GM18499 (cell line): ENCODE measurements at regions not wholly inside any gene's neighbourhood (a gene's known extent, or its start where the extent isn't known, plus 50 kb on each side); places are given as distances from the start of the nearest gene placed in this dataset.

Experiments
- ATAC-seq: cut with Tn5 transposase; IDR thresholded peaks from one replicate; pipeline ENCODE4 v1.9.1; 2021; ENCODE audit warnings: moderate number of reproducible peaks; ENCODE audit not compliant: insufficient read depth, unreplicated experiment

DNA sequence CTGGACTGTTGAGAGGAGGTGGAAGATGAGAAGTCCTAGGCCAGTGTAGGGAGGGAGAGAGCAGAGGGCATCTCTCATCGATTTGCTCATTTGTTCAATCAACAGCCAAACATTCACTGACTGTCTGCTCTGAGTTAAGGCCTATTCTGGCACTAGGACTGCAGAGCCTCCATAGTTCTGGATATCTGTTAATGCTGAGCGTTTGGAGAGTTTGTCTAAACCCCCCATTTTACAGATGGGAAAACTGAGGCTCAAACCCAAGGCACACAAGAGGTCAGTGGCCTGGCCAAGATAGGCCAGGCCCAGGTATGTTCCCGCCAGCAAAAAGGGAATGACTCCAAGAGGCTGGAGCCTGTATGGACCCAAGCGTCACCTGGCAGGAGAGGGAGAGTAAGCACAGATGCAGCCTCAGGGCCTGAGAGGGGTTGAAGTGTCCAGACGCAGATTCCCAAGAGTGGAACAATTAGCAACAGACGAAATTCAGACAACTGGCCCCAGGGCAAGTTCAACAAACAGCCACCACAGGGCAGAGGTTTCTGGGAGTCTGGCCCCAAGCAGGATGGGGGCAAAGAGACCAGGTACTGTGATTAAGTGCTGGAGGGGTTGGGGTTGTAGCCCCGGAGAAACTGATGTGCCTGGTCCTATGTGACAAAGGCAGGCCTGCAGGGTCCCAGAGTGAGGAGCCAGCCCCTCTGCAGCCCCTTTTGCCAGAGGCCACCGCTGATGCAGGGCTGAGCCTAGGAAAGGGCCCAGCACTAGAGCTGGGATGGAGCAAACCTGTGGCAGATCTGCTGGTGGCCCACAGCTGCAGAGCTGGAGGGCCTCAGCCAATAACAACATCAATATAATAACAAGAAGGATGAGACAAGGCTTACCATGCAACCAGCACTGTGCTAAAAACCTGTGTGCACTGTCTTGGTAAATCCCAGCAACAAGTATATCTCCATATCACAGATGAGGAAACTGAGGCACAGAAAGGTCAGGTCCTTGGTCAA lies 245.1 kb upstream of the TLE3 start:
- ATAC-seq, result no peak

DNA sequence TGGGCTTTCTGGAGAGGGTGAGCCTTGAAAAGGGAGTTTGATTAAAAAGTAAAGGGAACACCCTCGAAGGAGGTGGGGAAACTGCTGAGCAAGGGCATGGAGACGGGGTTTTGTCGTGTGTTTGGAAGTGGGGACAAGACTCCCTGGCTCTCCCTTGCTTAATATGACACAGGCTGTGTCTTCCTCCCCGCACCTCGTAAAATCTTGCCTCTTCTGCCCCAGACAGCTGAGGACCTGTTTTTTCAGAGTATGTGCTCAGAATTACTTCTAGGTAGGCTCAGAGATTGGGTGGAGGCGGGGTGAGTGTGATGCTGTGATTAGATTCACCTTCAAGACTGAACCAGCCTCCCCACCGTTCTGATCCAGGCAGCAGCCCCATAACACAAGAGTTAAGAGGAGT lies 244.4 kb upstream of the TLE3 start:
- no peak for ATAC-seq

- no peak for ATAC-seq
Measured at GRCh38 chr15:70341566-70341965, 243.8 kb upstream of the TLE3 start.

- ATAC-seq, result no peak
Measured at GRCh38 chr15:70340494-70340870, 242.8 kb upstream of the TLE3 start.

DNA sequence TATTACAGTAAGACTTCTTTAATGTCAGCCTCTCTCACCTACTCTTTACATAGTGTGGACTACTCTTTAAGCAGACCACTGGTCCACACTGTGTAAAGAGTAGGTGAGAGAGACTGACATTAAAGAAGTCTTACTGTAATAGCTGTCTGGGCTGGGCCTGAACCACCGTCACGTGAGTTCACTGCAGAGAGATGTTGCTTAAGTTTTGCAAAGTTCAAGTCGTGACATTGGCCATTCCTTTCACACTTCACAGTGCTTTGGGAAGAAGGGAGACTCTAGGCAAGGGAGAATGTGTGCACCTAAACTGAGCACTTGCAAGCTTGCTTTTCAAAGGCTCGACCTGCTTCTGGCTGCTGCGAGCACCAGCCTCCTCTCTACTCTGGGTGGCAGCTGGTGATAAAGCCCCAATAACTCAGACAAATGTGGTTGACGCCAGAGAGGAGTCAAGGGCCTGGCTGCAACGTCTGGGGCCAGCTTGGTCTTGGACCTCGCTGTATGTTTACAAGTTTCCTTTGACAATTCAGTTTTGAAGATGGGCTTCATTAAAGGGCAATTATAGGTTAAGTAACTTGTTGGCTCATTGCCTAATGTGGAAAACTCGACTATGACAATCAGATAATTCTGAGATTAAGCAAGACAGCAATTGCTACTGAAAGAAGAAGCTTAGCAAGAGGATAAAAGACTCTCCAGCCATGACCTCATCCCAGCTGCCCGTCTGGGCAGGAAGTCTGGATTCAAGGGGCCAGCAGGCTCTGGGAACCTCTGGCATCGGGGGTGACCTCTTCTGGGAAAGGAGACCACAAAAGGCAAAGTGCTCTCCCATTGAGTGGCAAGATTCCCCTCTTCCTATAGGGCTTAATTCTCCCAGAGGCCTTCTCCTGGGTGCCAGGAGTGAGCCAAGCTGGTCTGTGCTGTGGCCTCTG lies 242.1 kb upstream of the TLE3 start:
- no peak for ATAC-seq

- ATAC-seq, result no peak
Measured at GRCh38 chr15:70337277-70338186, 239.8 kb upstream of the TLE3 start.

DNA sequence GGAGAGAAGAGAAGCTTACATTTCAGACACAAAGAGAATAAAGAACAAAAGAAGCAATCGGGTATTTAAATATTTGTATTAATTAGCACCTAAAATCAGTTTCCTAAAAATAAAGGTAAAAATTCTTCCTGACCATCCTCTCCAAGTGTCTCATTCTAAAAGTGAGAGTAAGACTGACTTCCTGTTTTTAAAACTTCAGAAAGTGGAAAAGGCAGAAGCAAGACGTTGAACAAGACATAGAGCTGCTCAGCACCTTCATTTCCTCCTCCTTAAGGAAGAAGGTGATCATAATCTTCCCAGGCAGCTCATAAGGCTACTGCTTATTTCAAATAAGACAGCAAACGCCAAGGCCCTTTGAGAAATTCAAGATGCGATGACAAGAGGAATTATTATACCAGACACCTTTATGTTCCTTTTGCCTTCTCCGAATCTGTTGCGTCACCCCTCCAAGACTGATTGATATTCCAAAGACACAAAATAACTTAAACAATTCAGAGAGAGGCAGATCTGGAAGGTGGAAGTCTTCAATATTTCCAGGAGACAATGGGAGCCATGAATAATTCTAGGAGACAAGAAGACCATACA lies 238.8 kb upstream of the TLE3 start:
- ATAC-seq, result no peak

GRCh38 chr15:70334286-70334685 lies 236.6 kb upstream of the TLE3 start:
- ATAC-seq, result no peak

DNA sequence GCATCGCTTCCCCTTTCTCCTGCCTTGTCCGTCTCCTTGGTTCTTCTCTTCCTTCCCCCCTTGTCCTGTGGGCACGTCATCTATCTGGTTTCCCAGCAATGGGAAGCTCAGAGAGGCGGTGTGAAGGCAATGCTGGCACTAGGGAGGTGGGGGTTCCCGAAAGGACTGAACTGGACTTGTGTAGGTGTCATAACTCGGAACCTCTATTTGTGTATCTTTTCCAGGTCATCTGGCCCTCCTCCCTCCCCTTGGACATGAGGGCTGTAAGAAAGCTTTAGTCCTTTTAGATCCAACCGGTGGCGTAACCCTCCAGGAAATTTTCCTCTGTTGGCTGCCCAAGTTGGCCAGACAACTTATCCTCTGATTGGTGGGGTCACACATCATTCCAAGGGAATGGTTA lies 231.5 kb upstream of the TLE3 start:
- ATAC-seq, result no peak

- ATAC-seq, result no peak
Measured at GRCh38 chr15:70328679-70329115, 231.0 kb upstream of the TLE3 start.

DNA sequence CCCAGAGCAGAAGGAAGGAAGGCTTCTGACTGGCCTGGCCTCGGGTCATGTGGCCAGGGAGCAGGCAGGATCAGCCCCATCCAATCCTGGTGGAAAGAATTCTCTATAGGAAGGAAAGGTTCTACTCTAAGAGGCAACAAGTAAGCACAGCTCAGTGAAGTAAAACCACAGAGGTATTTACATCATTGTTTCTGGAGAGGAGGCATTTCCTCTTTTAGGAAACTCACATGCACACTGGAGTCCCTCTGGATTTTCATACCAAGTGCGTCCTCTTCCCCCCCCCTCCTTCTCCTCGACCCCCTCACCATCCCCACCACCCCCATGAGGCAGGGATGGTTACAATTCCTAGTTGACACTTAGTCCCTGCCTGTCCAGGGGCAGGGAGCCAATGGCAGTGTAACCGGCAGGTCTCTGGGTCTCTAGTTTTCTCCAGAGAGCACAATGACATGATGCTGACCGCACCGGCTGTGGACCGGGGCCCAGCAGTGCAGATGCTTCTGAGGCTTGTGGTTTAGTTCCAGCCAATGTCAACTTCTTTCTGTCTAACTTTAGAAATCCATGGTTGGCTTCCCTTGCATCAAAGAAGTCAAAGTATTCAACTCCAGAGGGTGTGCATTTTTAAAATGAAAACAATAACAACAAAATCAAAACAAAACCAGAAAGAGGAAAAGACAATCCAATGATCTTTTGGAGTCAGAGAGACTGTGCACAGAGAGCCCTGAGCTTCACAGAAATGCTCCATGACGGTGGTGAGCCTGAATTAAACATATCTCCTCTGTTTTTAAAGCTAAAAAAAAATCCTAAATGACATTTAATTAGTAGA lies 230.3 kb upstream of the TLE3 start:
- ATAC-seq, result no peak

DNA sequence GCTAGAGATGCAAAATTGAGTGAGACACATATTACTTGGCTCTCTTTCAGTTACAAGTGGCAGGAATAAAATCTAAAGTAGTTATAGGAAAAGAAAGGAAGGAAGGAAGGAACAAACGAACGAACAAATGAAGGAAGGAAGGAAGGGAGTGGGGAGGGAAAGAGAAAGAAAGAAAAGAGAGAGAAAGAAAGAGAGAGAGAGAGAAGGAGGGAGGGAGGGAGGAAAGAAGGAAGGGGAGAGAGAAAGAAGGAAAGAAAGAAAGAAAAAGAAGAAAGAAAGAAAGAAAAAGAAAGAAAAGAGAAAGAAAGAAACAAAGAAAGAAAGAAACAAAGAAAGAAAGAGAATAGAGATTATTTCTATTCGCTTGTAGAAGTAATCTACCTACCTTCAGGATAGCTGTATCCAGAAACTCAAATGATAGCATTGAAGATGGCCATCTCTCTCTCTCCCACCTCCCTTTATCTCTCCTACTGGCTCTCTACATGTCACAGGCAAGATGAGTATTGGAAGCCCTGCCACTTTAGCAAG lies 229.7 kb upstream of the TLE3 start:
- no peak for ATAC-seq

DNA sequence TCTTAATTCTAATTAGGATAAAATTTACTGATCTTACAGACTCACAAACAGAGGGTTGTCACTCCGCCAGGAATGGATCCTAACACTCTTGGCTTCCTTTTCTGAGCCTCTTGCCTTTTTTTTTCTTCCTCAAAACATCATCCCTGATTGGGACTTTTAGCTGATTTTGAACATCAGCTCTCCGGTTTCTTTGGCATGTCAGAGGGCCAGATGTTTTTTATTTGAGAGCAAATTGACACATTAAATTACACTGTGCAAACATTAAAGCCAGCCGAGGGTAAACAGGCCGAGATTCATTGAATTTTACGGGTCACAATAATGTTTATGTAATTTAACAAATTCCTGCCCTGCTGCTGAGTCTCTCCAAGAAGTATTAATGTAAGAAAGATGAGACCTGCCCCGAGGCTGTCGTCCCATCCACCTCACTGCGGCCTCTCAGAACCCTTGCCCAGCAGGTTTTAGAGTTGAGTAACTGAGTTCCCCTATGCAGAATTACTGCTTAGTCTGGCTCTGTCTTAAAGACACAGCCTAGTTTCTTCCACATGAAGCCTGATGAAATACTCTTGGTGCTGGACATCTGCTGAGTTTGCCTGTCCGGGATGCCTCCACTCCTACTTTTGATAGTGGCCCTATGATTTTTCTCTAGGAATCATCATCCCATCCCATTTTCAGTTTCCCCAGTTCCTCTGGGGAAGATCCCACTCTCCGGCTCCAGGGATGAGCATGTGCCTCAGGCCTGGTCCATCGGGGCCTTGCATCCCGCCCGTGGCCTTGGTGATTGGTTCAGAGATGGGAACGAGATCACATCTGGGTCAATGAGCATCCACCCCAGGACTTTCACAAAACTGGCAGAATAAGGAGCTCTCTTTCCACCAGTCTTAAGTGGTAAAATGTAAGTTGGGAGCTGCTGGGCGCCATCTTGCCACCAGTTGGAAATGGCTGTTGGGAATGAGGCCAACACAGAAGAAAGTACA lies 226.6 kb upstream of the TLE3 start:
- no peak for ATAC-seq

DNA sequence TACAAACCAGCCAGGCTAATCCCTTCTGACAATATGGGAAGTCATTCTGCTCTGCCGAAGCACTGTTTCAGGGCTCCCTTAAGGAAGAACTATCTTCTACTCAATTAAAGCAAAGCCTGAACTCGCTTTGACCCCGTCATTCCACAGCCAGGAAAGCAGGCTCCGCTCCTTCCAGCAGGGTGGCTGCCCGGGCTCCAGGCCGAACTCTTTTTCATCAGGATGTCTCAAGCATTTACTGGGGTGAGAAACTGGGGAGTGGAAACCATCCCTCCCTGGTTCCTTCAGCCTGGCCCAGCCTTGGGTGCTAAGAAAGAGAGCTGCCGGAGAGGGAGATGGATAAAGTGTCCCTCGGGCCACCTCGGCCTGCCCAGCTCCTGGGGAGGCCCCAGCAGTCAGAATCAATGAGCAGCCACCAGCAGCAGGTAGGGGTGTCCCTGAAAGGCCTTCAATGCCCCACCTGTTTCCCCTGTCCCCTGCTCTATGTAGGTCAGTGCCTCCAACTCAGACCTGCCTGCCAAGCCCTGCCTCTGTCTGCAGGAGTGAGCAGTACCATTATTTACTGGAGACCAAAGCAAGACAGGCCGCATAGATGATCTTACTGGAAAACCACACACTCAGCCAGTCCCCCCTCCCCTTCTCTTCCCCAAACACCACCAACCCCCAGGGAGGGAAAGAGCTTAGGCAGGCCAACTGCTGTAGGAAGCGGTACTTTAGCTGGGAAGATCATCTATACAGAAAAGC lies 225.6 kb upstream of the TLE3 start:
- no peak for ATAC-seq

GRCh38 chr15:70322051-70322668 lies 224.4 kb upstream of the TLE3 start:
- ATAC-seq, result no peak

GRCh38 chr15:70321172-70321819 lies 223.6 kb upstream of the TLE3 start:
- ATAC-seq, result no peak
